Nephron (organoid): ENCODE measurements at regions not wholly inside any gene's neighbourhood (a gene's known extent, or its start where the extent isn't known, plus 50 kb on each side); places are given as distances from the start of the nearest gene placed in this dataset.

Experiments used
- H3K27ac Mint-ChIP-seq, 3 experiments: 2 replicates each; pipeline ENCODE4 v1.8.0; 2020; ENCODE audit warnings: mixed read lengths in 3 of 3, mild to moderate bottlenecking in 2 of 3, moderate library complexity in 1 of 3
- H3K27me3 Mint-ChIP-seq: 2 replicates; pipeline ENCODE4 v1.8.0; 2021; ENCODE audit warnings: low read depth, mild to moderate bottlenecking, moderate library complexity, mixed read lengths
- H3K36me3 Mint-ChIP-seq: 2 replicates; pipeline ENCODE4 v1.8.0; 2020; ENCODE audit warnings: low read depth, mixed read lengths
- H3K4me1 Mint-ChIP-seq: 2 replicates; pipeline ENCODE4 v1.8.0; 2020; ENCODE audit warnings: mixed read lengths
- H3K4me3 Mint-ChIP-seq, 3 experiments: 2 replicates each; pipeline ENCODE4 v1.8.0; 2020; ENCODE audit warnings: mild to moderate bottlenecking in 3 of 3, mixed read lengths in 3 of 3, moderate library complexity in 2 of 3
- H3K9me3 Mint-ChIP-seq: 2 replicates; pipeline ENCODE4 v1.8.0; 2020; ENCODE audit warnings: mixed read lengths
- CTCF ChIP-seq, 3 experiments: fragments of 200-600 bp; sonication (generic); IDR thresholded peaks; one replicate each; pipeline ENCODE4 v1.5.0; 2021; ENCODE audit warnings: antibody characterized with exemption in 3 of 3; ENCODE audit not compliant: unreplicated experiment in 3 of 3

DNA sequence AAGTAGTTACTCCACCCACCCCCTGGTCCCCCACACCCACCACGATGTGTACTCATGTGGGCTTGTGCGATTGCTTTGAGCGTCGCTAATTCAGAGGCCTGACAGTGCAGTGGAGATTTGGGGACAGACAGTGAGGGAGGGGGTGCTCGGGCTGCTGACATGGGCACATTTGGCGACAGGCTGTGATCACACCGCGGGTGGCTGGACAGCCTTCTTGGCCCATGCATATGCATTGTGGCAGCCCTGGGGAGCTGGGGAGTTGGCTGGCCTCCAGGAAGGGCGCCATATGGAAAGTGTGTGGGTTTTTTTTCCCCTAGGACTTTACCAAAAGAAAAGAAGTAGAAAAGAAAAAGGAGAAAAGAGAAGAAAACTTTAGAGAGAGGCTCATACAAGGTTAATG, 275.5 kb upstream of the N4BP1 start:
- H3K4me1 Mint-ChIP-seq: no peaks in the 10 kb centered on the region
- TF ChIP-seq CTCF (IDR thresholded peaks at IDR 0.05; ENCODE audit: unreplicated experiment in 3 of 3): no peak
- no peak overlapping the region for H3K27ac Mint-ChIP-seq
- no peaks in the 10 kb centered on the region for H3K9me3 Mint-ChIP-seq
- no peak overlapping the region for H3K4me3 Mint-ChIP-seq
- no peaks in the 10 kb centered on the region for H3K36me3 Mint-ChIP-seq
- peaks cover 24% of the 10 kb centered on the region for H3K27me3 Mint-ChIP-seq

DNA sequence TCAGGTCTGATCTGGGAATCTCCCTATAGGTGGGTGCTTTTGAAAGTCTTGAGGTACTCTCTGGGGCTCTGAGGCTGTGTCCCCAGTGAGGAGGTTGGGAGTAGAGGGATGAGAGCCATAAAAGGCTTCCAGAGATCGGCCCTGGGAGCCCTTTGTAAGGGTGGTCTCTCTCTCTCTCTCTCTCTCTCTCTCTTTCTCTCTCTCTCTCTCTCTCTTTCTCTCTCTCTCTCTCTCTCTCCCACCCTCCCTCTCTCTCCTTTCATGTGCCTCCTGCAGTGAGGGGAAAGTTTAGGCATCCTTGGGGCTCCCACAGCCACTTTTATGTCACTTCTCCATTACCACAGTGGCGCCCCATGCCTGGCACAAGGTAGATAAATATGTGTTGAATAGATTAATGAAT, 271.3 kb upstream of the N4BP1 start:
- Mint-ChIP-seq H3K4me3 (no peak overlapping the region), H3K4me1 (no peaks in the 10 kb centered on the region), H3K27ac (no peak overlapping the region), H3K27me3 (peaks cover 12% of the 10 kb centered on the region), H3K36me3 (no peaks in the 10 kb centered on the region), H3K9me3 (no peaks in the 10 kb centered on the region)
- no peak for TF ChIP-seq CTCF (IDR thresholded peaks at IDR 0.05; ENCODE audit: unreplicated experiment in 3 of 3)

DNA sequence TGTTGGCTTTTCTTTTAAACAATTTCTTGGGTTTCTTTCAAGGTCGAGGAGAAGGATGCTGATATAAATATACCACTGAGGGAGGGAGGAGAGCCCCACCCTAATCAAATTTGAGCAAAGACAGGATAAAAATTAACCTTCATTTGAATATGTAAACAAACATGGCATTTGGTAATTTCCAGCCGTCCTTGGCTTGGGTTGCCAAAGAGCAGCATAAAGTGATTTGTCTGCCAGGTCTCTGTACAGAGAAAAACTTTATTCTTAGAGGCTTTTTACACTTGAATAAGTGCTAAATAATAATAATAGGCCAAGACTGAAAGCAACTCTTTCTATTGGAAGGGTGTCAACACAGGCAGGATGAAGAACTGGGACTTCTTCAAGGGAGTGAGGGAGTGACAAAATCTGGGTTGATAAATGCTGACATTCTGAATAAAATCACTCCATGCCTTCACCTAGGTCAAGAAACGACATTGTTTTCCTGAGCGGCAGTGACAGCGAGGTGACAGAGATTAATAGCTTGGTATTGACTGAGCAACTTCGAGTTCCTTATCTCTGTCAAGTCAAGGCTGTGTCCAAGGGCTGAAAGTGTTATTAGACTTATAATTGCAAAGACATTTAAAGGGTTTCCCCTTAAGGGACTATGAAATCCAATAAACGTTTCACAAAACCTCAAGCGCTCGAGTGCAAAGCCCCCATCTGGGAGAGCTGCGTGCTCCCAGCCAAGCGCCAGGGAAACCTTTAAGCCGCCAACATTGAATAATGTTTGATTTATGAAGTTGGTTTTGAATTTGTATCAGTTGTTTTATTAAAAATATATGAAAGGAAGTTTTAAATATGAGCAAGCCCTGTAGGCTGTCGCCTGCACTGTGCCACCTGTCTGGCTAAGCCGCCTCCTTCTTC, 269.5 kb upstream of the N4BP1 start:
- Mint-ChIP-seq H3K4me1 (no peaks in the 10 kb centered on the region), H3K27ac (no peak overlapping the region), H3K4me3 (no peak overlapping the region), H3K36me3 (no peaks in the 10 kb centered on the region), H3K9me3 (no peaks in the 10 kb centered on the region), H3K27me3 (peaks cover 16% of the 10 kb centered on the region)
- TF ChIP-seq CTCF (IDR thresholded peaks at IDR 0.05; ENCODE audit: unreplicated experiment in 3 of 3): no peak

GRCh38 chr16:48877946-48878345, 268.0 kb upstream of the N4BP1 start:
- no peak for TF ChIP-seq CTCF (IDR thresholded peaks at IDR 0.05; ENCODE audit: unreplicated experiment in 3 of 3)
- Mint-ChIP-seq H3K27ac (no peak overlapping the region), H3K27me3 (peaks cover 5% of the 10 kb centered on the region), H3K4me1 (no peaks in the 10 kb centered on the region), H3K36me3 (no peaks in the 10 kb centered on the region), H3K4me3 (no peak overlapping the region), H3K9me3 (no peaks in the 10 kb centered on the region)

DNA sequence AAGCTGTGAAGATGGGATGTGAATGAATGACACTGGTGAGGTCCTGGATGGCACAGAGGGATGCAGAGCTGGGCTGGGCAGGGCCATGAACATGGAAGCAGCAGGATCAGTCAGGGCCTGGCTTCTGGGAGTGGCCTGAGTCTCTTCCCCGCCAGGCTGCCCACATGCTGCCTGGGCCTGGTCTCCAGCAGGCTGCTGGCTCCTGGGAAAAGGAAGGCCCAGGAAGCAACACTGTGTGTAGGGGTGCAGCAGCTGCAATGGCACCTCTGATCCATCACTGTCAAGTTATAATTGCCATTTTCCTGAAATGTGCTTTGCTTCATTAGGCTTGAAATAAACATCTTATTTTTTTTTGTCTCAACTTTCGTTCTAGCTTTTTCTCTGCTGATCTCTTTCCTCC, 260.2 kb upstream of the N4BP1 start:
- no peak overlapping the region for H3K4me3 Mint-ChIP-seq
- H3K4me1 Mint-ChIP-seq: no peaks in the 10 kb centered on the region
- no peaks in the 10 kb centered on the region for H3K36me3 Mint-ChIP-seq
- no peaks in the 10 kb centered on the region for H3K27me3 Mint-ChIP-seq
- TF ChIP-seq CTCF (IDR thresholded peaks at IDR 0.05; ENCODE audit: unreplicated experiment in 3 of 3): no peak
- no peaks in the 10 kb centered on the region for H3K9me3 Mint-ChIP-seq
- H3K27ac Mint-ChIP-seq: no peak overlapping the region

DNA sequence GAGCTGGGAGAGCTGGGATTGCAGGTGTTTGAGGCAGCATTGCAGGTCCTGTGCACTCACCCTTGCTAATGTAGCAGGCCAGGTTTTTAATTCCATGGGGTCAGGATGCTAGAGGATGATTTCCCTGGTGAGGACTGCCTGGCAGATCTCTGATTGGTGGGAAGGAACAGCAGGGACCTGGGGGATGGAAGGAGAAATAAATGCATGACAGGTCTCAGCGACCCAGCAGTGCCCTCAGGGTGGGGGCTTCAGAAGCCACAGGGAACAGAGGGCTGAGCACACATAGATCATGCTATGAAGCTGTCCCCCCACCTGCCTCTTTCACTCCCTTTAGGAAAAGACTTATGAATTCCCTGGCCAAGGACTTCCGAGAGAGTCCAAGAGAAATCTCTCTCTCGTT, 255.5 kb upstream of the N4BP1 start:
- H3K36me3 Mint-ChIP-seq: no peaks in the 10 kb centered on the region
- TF ChIP-seq CTCF (IDR thresholded peaks at IDR 0.05; ENCODE audit: unreplicated experiment in 3 of 3): no peak
- no peak overlapping the region for H3K27ac Mint-ChIP-seq
- no peaks in the 10 kb centered on the region for H3K4me1 Mint-ChIP-seq
- peaks cover 2% of the 10 kb centered on the region for H3K9me3 Mint-ChIP-seq
- H3K4me3 Mint-ChIP-seq: no peak overlapping the region
- H3K27me3 Mint-ChIP-seq: peaks cover 10% of the 10 kb centered on the region
